A673 (cell line): ENCODE measurements at regions not wholly inside any gene's neighbourhood (a gene's known extent, or its start where the extent isn't known, plus 50 kb on each side); places are given as distances from the start of the nearest gene placed in this dataset.
A peak's percentile ranks its signal among the peaks of the same experiment; 100 is the strongest.

Experiments
- BruUV-seq: library from RNA; stranded (reverse); fragments of 400-500 nt; replicated peaks from 2 replicates; lab custom pipeline; 2021; lab: Mats Ljungman, UMichigan
- CTCF ChIA-PET: fragments of 300-600 bp; sonication (Branson Sonifier 250); formaldehyde crosslinking; loops from one replicate; lab custom pipeline; 2022; ENCODE audit warnings: antibody characterized with exemption; lab: Charles Lee
- POLR2A ChIA-PET: fragments of 300-600 bp; sonication (Branson Sonifier 250); formaldehyde crosslinking; loops from one replicate; lab custom pipeline; 2022; ENCODE audit warnings: antibody characterized with exemption; ENCODE audit not compliant: low non-redundant PET; lab: Charles Lee
- DNase-seq: peaks from one replicate; pipeline ENCODE4 v3.0.0-alpha.2; 2015; ENCODE audit warnings: low spot score
- H3K27ac ChIP-seq: fragments of 200-600 bp; sonication (generic); 2 replicates; pipeline ENCODE4 v1.5.1; 2016; ENCODE audit warnings: mixed run types, low read depth, mild to moderate bottlenecking, mixed read lengths, antibody characterized with exemption, low read length; ENCODE audit not compliant: poor library complexity, severe bottlenecking
- H3K27me3 ChIP-seq: fragments of 200-600 bp; sonication (generic); replicated peaks from 2 replicates; pipeline ENCODE4 v1.6.1; 2017; ENCODE audit warnings: mixed run types, low read depth, mild to moderate bottlenecking, mixed read lengths, antibody characterized with exemption, low read length; ENCODE audit not compliant: insufficient read depth, poor library complexity
- H3K36me3 ChIP-seq: fragments of 200-600 bp; sonication (generic); 2 replicates; pipeline ENCODE4 v1.6.1; 2016; ENCODE audit warnings: mixed run types, mild to moderate bottlenecking, mixed read lengths, antibody characterized with exemption, low read length; ENCODE audit not compliant: insufficient read depth, poor library complexity, severe bottlenecking
- H3K4me1 ChIP-seq: fragments of 200-600 bp; sonication (generic); 2 replicates; pipeline ENCODE4 v1.6.1; 2017; ENCODE audit warnings: mixed run types, mild to moderate bottlenecking, mixed read lengths, antibody characterized with exemption, low read length; ENCODE audit not compliant: insufficient read depth, poor library complexity, severe bottlenecking
- H3K4me3 ChIP-seq: fragments of 200-600 bp; sonication (generic); 2 replicates; pipeline ENCODE4 v1.5.1; 2016; ENCODE audit warnings: low read depth, mixed run types, mild to moderate bottlenecking, mixed read lengths, low read length; ENCODE audit not compliant: poor library complexity, severe bottlenecking
- H3K9me3 ChIP-seq: fragments of 200-600 bp; sonication (generic); 2 replicates; pipeline ENCODE4 v1.6.1; 2016; ENCODE audit warnings: mixed run types, low read depth, mild to moderate bottlenecking, mixed read lengths, antibody characterized with exemption, low read length; ENCODE audit not compliant: poor library complexity, severe bottlenecking
- EZH2 ChIP-seq: fragments of 200-600 bp; sonication (generic); IDR thresholded peaks from 2 replicates; pipeline ENCODE4 v1.6.1; 2017; ENCODE audit warnings: borderline replicate concordance, low read depth, mild to moderate bottlenecking, mixed read lengths, antibody characterized with exemption, low read length; ENCODE audit not compliant: poor library complexity, severe bottlenecking
- intact Hi-C: fragments of 100-400 bp; cut with micrococcal nuclease; formaldehyde crosslinking; loops from one replicate; pipeline ENCODE4 v1.10.0; 2022; ENCODE audit not compliant: unreplicated experiment
- TF ChIP-seq, protein P1 (sequence below): fragments of 300-800, 200-600 bp; sonication (generic); conservative IDR thresholded peaks from 2 replicates; pipeline ENCODE4 v1.5.1; 2017; ENCODE audit warnings: low read depth, mild to moderate bottlenecking, antibody characterized with exemption, low read length, moderate library complexity, mixed read lengths

DNA sequence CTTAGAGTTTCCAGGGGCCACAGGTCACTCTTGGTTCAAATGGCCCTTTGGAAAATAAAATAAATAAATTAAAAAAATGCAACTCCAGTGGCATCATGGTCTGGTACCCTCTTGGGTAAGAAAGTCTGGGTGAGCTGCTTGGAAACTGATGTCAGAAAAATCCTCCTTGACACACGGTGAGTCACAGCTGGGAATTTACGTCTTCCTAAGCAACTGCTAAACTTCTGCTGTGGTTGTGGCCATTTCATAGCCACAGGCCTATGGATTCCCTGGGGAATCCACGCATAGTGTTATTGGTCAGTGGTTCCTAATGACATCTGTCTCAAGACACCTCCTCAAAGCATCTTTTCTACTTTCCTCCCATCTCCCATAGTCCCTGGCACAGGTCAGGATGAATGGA lies 220.8 kb downstream of the COG6 start:
- H3K36me3 ChIP-seq: no peaks in the 10 kb centered on the region
- peak; percentile 14 for DNase-seq
- H3K9me3 ChIP-seq: no peaks in the 10 kb centered on the region
- TF ChIP-seq, protein P1, sequence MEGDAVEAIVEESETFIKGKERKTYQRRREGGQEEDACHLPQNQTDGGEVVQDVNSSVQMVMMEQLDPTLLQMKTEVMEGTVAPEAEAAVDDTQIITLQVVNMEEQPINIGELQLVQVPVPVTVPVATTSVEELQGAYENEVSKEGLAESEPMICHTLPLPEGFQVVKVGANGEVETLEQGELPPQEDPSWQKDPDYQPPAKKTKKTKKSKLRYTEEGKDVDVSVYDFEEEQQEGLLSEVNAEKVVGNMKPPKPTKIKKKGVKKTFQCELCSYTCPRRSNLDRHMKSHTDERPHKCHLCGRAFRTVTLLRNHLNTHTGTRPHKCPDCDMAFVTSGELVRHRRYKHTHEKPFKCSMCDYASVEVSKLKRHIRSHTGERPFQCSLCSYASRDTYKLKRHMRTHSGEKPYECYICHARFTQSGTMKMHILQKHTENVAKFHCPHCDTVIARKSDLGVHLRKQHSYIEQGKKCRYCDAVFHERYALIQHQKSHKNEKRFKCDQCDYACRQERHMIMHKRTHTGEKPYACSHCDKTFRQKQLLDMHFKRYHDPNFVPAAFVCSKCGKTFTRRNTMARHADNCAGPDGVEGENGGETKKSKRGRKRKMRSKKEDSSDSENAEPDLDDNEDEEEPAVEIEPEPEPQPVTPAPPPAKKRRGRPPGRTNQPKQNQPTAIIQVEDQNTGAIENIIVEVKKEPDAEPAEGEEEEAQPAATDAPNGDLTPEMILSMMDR: no peak
- H3K27ac ChIP-seq: no peak overlapping the region
- POLR2A ChIA-PET: no interaction called here
- no peak overlapping the region for H3K4me3 ChIP-seq
- H3K4me1 ChIP-seq: no peaks in the 10 kb centered on the region
- intact Hi-C loops: no loop called here
- CTCF ChIA-PET: no interaction called here
- no TSS peak for BruUV-seq
- no peaks in the 10 kb centered on the region for H3K27me3 ChIP-seq

DNA sequence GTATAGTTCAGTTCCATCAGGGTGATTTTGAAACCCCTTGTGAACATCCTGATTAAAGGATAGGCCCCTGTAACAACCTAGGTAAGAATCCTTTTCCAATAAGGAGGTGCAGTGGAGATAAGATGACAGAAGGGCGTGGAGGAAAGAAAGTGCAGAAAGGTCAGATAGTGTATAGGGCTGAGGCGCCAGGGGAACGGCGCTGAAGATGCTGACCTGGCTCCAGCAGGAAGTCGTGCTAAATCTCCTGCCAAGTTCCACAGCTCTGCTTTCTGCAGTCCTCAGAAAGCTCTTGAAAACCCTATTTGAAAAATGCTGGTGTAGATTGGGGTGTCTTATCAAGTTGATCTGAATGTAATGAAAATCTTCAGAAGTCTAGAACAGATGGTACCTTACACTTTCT lies 221.7 kb downstream of the COG6 start:
- ChIA-PET POLR2A (no interaction called here), CTCF (no interaction called here)
- intact Hi-C loops: no loop called here

DNA sequence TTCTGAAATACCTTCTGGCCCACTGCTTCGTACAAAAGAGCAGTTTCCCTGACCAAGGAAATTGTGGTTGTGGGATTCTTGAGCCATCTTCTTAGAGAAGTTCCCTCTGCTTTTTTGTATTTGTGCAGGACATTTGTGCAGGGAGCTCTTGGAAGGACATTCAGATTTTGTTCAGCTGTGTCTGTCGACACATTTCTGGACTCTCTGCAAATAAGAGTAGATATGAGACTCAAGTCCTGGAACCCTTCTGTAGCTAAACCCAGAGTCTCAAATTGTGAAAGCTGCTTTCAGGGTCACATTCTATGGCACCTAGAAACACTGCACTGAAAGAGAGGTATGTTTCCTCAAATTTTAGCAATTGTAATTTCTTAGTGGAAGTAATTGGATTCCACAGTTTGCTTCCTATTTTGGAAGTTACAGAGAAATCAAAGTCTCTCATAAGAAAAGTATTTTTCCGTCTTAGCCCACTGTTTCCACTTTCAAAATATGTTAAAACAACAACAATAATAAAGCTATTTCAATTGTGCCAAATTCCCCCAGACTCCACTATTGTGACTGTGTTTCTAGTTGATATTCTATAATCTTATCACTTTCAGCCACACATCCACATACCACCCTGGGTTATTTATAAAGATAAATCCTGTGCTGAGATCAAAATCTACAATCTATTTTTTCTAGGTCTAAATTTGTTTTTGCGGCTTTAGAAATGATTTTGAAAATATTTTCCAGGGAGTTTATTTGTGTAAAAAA lies 224.0 kb downstream of the COG6 start:
- BruUV-seq: no TSS peak
- Histone ChIP-seq H3K4me3 (no peak overlapping the region), H3K4me1 (no peaks in the 10 kb centered on the region), H3K27ac (no peak overlapping the region), H3K9me3 (peaks cover 11% of the 10 kb centered on the region), H3K27me3 (no peaks in the 10 kb centered on the region), H3K36me3 (no peaks in the 10 kb centered on the region)
- no peak for DNase-seq
- no peak for TF ChIP-seq EZH2
- TF ChIP-seq, protein P1: no peak
- intact Hi-C loops: no loop called here
- ChIA-PET POLR2A (no interaction called here), CTCF (no interaction called here)

More for the DNA sequence above, 221.7 kb downstream of the COG6 start:
- BruUV-seq: no TSS peak
- no peaks in the 10 kb centered on the region for H3K36me3 ChIP-seq
- no peak overlapping the region for H3K27ac ChIP-seq
- no peaks in the 10 kb centered on the region for H3K9me3 ChIP-seq
- no peak for TF ChIP-seq EZH2
- TF ChIP-seq, protein P1: no peak
- no peaks in the 10 kb centered on the region for H3K27me3 ChIP-seq
- H3K4me1 ChIP-seq: no peaks in the 10 kb centered on the region
- H3K4me3 ChIP-seq: no peak overlapping the region
- no peak for DNase-seq
